ENCODE measurements at regions not wholly inside any gene's neighbourhood (a gene's known extent, or its start where the extent isn't known, plus 50 kb on each side); places are given as distances from the start of the nearest gene placed in this dataset.
A peak's percentile ranks its signal among the peaks of the same experiment; 100 is the strongest.

GRCh38 chr18:59994357-59994756 is 94.6 kb downstream of the PMAIP1 start:
- H3K9me3 Mint-ChIP-seq = no peaks in the 10 kb centered on the region
- H3K4me1 Mint-ChIP-seq = no peaks in the 10 kb centered on the region

GRCh38 chr18:59993560-59993959 is 93.8 kb downstream of the PMAIP1 start:
- no peak overlapping the region for H3K27ac Mint-ChIP-seq
- no peak overlapping the region for H3K4me3 Mint-ChIP-seq
- peaks cover 66% of the 10 kb centered on the region for H3K27me3 Mint-ChIP-seq (ENCODE audit: low read depth)
- no peaks in the 10 kb centered on the region for H3K4me1 Mint-ChIP-seq
- no peaks in the 10 kb centered on the region for H3K36me3 Mint-ChIP-seq
- no peak for TF ChIP-seq CTCF (IDR thresholded peaks at IDR 0.05; ENCODE audit: unreplicated experiment)
- no peaks in the 10 kb centered on the region for H3K9me3 Mint-ChIP-seq
- DNase-seq (ENCODE audit: low spot score in 2 of 2, unreplicated experiment in 2 of 2) = no peak

More at GRCh38 chr18:59994357-59994756, 94.6 kb downstream of the PMAIP1 start:
- Mint-ChIP-seq H3K36me3 (no peaks in the 10 kb centered on the region), H3K4me3 (no peak overlapping the region), H3K27me3 (ENCODE audit: low read depth) (peaks cover 69% of the 10 kb centered on the region), H3K27ac (no peak overlapping the region)
- DNase-seq (ENCODE audit: low spot score in 2 of 2, unreplicated experiment in 2 of 2) = no peak
- TF ChIP-seq CTCF (IDR thresholded peaks at IDR 0.05; ENCODE audit: unreplicated experiment) = no peak

- no peak for DNase-seq (ENCODE audit: low spot score in 2 of 2, unreplicated experiment in 2 of 2)
- Mint-ChIP-seq H3K27me3 (ENCODE audit: low read depth) (peaks cover 49% of the 10 kb centered on the region), H3K4me3 (no peak overlapping the region), H3K4me1 (peaks cover 2% of the 10 kb centered on the region), H3K36me3 (no peaks in the 10 kb centered on the region), H3K27ac (no peak overlapping the region), H3K9me3 (no peaks in the 10 kb centered on the region)
- TF ChIP-seq CTCF (IDR thresholded peaks at IDR 0.05; ENCODE audit: unreplicated experiment) = no peak
These were observed 90.5 kb downstream of the PMAIP1 start for GRCh38 chr18:59990121-59990823.

- H3K4me3 Mint-ChIP-seq = no peak overlapping the region
- no peak overlapping the region for H3K27ac Mint-ChIP-seq
- H3K4me1 Mint-ChIP-seq = peaks cover 2% of the 10 kb centered on the region
- peak; percentile 92 for TF ChIP-seq CTCF (IDR thresholded peaks at IDR 0.05; ENCODE audit: unreplicated experiment)
- no peaks in the 10 kb centered on the region for H3K9me3 Mint-ChIP-seq
- H3K27me3 Mint-ChIP-seq (ENCODE audit: low read depth) = peaks cover 34% of the 10 kb centered on the region
- DNase-seq (ENCODE audit: low spot score in 2 of 2, unreplicated experiment in 2 of 2) = no peak
- H3K36me3 Mint-ChIP-seq = no peaks in the 10 kb centered on the region
These were observed 88.4 kb downstream of the PMAIP1 start for GRCh38 chr18:59988098-59988706.

GRCh38 chr18:59987102-59987501 is 87.3 kb downstream of the PMAIP1 start:
- no peak for DNase-seq (ENCODE audit: low spot score in 2 of 2, unreplicated experiment in 2 of 2)
- H3K27ac Mint-ChIP-seq = no peak overlapping the region
- H3K4me3 Mint-ChIP-seq = no peak overlapping the region
- H3K9me3 Mint-ChIP-seq = peaks cover 5% of the 10 kb centered on the region
- peaks cover 2% of the 10 kb centered on the region for H3K4me1 Mint-ChIP-seq
- peaks cover 24% of the 10 kb centered on the region for H3K27me3 Mint-ChIP-seq (ENCODE audit: low read depth)
- no peak for TF ChIP-seq CTCF (IDR thresholded peaks at IDR 0.05; ENCODE audit: unreplicated experiment)
- no peaks in the 10 kb centered on the region for H3K36me3 Mint-ChIP-seq

Measured in mesothelial cell of epicardium (in vitro differentiated cells).